Large intestine (tissue), 3 donors: ENCODE measurements at regions not wholly inside any gene's neighbourhood (a gene's known extent, or its start where the extent isn't known, plus 50 kb on each side); places are given as distances from the start of the nearest gene placed in this dataset.
"Not testable (repeated sequence)": the region's sequence is repeated elsewhere in the genome, so short reads cannot be mapped to it uniquely, and the experiment has no call there.

Source experiments
- DNase-seq, 2 donors: peaks; one replicate each; pipeline versions ENCODE4 v3.0.0 to v3.0.0-alpha.2; 2013
- H3K27ac ChIP-seq: one replicate; pipeline ENCODE4 v1.5.1; 2013; ENCODE audit warnings: low read length
- H3K27me3 ChIP-seq: 2 replicates; pipeline ENCODE4 v1.6.1; 2013; ENCODE audit warnings: low read length; ENCODE audit not compliant: control insufficient read depth, insufficient read depth
- H3K36me3 ChIP-seq: 2 replicates; pipeline ENCODE4 v1.6.1; 2013; ENCODE audit warnings: low read length; ENCODE audit not compliant: control insufficient read depth, insufficient read depth
- H3K4me1 ChIP-seq: one replicate; pipeline ENCODE4 v1.6.1; 2013; ENCODE audit warnings: low read length; ENCODE audit not compliant: control insufficient read depth, insufficient read depth
- H3K4me3 ChIP-seq: one replicate; pipeline ENCODE4 v1.5.1; 2013; ENCODE audit warnings: low read length
- H3K9me3 ChIP-seq: one replicate; pipeline ENCODE4 v1.6.1; 2013; ENCODE audit warnings: mild to moderate bottlenecking, low read depth, low read length, moderate library complexity; ENCODE audit not compliant: control insufficient read depth
- WGBS: methylation state at CpG from one replicate; pipeline ENCODE4 v1.1.5; 2013; ENCODE audit warnings: low lambda C conversion rate; ENCODE audit not compliant: insufficient coverage; 5-methylcytosine and 5-hydroxymethylcytosine counted together

- DNase-seq: no peak
- whole genome bisulfite sequencing: no CpG with 5 or more reads among the region's 4 CpGs
- H3K4me1 ChIP-seq: no peaks in the 10 kb centered on the region
- no peak overlapping the region for H3K4me3 ChIP-seq
- no peaks in the 10 kb centered on the region for H3K9me3 ChIP-seq
- no peaks in the 10 kb centered on the region for H3K27me3 ChIP-seq
- no peak overlapping the region for H3K27ac ChIP-seq
- H3K36me3 ChIP-seq: no peaks in the 10 kb centered on the region
Observed at GRCh38 chr20:30610751-30611150, 646.7 kb upstream of the DEFB115 start.

- no peak overlapping the region for H3K4me3 ChIP-seq
- H3K27ac ChIP-seq: no peak overlapping the region
- H3K9me3 ChIP-seq: no peaks in the 10 kb centered on the region
- no CpG with 5 or more reads among the region's 15 CpGs for WGBS
- DNase-seq: no peak
- H3K27me3 ChIP-seq: no peaks in the 10 kb centered on the region
- H3K4me1 ChIP-seq: no peaks in the 10 kb centered on the region
- H3K36me3 ChIP-seq: no peaks in the 10 kb centered on the region
Observed at GRCh38 chr20:30611239-30611984, 646.1 kb upstream of the DEFB115 start.

DNA sequence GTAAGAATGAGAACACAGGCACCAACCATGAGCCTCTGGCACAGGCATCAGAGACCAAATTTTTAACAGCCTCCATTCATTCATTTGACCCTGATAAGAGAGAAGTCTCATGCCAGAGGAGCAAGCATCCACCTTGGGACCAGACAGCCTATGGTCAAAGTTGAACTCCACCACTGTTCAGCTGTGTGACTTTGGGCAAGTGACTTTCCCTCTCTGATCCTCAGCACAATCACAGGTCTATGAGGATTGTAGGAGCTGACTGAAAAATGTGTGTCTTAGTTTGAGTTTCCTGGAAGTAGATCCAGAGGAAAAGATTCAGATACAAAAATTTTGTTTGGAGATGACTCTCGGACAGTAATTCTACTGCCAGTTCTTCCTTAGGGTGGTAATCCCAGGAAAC, 645.1 kb upstream of the DEFB115 start:
- no peaks in the 10 kb centered on the region for H3K36me3 ChIP-seq
- DNase-seq: no peak
- no peak overlapping the region for H3K27ac ChIP-seq
- no peaks in the 10 kb centered on the region for H3K4me1 ChIP-seq
- peaks cover 5% of the 10 kb centered on the region for H3K9me3 ChIP-seq
- no peak overlapping the region for H3K4me3 ChIP-seq
- no CpG with 5 or more reads among the region's 1 CpG for WGBS
- no peaks in the 10 kb centered on the region for H3K27me3 ChIP-seq

GRCh38 chr20:30621346-30621745, 636.1 kb upstream of the DEFB115 start:
- no CpG with 5 or more reads among the region's 4 CpGs for WGBS
- not testable (repeated sequence) for H3K4me1 ChIP-seq, H3K27me3 ChIP-seq, H3K9me3 ChIP-seq, DNase-seq, H3K27ac ChIP-seq, H3K36me3 ChIP-seq, H3K4me3 ChIP-seq

- H3K36me3 ChIP-seq, H3K4me1 ChIP-seq, H3K4me3 ChIP-seq, H3K27ac ChIP-seq, DNase-seq, H3K9me3 ChIP-seq, H3K27me3 ChIP-seq: not testable (repeated sequence)
- WGBS: no CpG with 5 or more reads among the region's 3 CpGs
Observed at GRCh38 chr20:30624310-30624709, 633.2 kb upstream of the DEFB115 start.

DNA sequence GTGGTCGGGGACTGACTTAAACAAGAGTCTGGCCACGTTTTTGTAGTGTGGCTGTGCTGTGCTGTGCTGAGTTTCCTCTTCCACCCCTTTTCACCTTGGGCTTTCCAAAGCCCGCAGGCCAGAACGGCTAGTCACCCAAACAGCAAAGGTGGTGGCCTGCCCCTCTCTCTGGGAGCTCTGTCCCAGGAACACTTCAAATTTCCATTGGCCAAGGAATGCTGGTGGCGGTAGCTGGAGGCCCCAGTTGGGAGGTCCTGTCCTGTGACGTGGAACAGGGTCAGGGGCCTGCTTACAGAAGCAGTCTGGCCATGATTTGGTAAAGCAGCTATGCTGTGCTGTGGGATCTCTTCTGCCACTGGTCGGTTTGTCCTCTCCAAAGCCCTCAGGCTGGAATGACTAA, 628.1 kb upstream of the DEFB115 start:
- not testable (repeated sequence) for H3K36me3 ChIP-seq, H3K9me3 ChIP-seq, H3K27me3 ChIP-seq, DNase-seq, H3K27ac ChIP-seq, H3K4me1 ChIP-seq, H3K4me3 ChIP-seq
- 71% methylated on average over 1 of the region's 7 CpGs for WGBS

DNA sequence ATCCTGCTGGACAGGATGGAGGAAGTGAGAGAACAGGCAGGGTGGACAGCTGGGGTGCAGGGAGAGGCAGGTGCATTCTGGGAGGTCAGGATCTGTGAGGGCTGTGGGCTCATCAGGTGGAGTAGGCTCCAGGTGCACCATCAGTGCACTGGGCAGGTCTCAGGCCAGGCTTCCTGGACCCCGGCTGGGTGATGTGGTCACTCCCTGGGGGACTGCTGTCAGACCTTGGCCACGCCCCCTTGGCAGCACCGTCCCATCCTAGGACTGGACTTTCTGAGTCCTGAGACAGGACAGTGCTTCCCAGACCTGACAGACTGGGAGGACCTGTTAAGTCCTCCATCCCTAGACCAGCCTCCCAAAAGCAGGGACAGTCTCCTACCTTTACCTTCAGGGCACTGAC, 626.7 kb upstream of the DEFB115 start:
- Histone ChIP-seq H3K4me3 (no peak overlapping the region), H3K9me3 (peaks cover 7% of the 10 kb centered on the region), H3K36me3 (no peaks in the 10 kb centered on the region), H3K27ac (no peak overlapping the region), H3K27me3 (no peaks in the 10 kb centered on the region), H3K4me1 (no peaks in the 10 kb centered on the region)
- DNase-seq: no peak
- no CpG with 5 or more reads among the region's 3 CpGs for WGBS

GRCh38 chr20:30631261-30631789, 626.1 kb upstream of the DEFB115 start:
- no CpG with 5 or more reads among the region's 4 CpGs for WGBS
- H3K4me3 ChIP-seq, H3K4me1 ChIP-seq, H3K9me3 ChIP-seq, H3K36me3 ChIP-seq, DNase-seq, H3K27me3 ChIP-seq, H3K27ac ChIP-seq: not testable (repeated sequence)

GRCh38 chr20:30632773-30633172, 624.7 kb upstream of the DEFB115 start:
- not testable (repeated sequence) for H3K27ac ChIP-seq, H3K9me3 ChIP-seq, H3K27me3 ChIP-seq, H3K36me3 ChIP-seq, H3K4me1 ChIP-seq, DNase-seq, H3K4me3 ChIP-seq
- no CpG with 5 or more reads among the region's 1 CpG for whole genome bisulfite sequencing

GRCh38 chr20:30641522-30641921, 615.9 kb upstream of the DEFB115 start:
- H3K4me3 ChIP-seq, H3K27ac ChIP-seq, H3K27me3 ChIP-seq, H3K36me3 ChIP-seq, H3K4me1 ChIP-seq, DNase-seq, H3K9me3 ChIP-seq: not testable (repeated sequence)
- 80% methylated on average over 3 of the region's 4 CpGs for WGBS

DNA sequence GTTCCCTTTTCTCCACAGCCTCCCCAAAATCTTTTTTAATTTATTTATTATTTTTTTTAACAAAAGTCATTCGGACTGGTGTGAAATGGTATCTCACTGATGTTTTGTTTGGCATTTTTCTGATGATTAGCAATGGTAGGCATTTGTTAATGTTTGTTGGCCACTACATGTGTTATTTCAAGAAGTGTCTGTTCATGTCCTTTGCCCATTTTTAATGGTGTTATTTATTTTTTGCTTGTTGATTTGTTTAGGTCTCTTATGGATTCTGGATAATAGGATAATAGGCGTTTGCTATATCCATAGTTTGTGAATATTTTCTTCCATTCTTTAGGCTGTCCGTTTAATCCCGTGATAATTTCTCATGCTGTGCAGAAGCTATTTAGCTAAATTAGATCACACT, 596.5 kb upstream of the DEFB115 start:
- DNase-seq, H3K4me1 ChIP-seq, H3K9me3 ChIP-seq, H3K4me3 ChIP-seq, H3K27ac ChIP-seq, H3K27me3 ChIP-seq, H3K36me3 ChIP-seq: not testable (repeated sequence)
- 100% methylated on average over 2 of the region's 4 CpGs for WGBS
